Stimulated activated naive CD8-positive, alpha-beta T cell treated with anti-CD3 and anti-CD28 coated beads, Interleukin-15, Interleukin-2, amounts not matched to agents 100 ng/mL and 50 ng/mL, for 24 hours (primary cell): ENCODE measurements at regions not wholly inside any gene's neighbourhood (a gene's known extent, or its start where the extent isn't known, plus 50 kb on each side); places are given as distances from the start of the nearest gene placed in this dataset.

ENCODE experiments used
- H3K27ac Mint-ChIP-seq: one replicate; pipeline ENCODE4 v1.8.0; 2021; ENCODE audit warnings: mild to moderate bottlenecking, mixed read lengths
- H3K27me3 Mint-ChIP-seq: one replicate; pipeline ENCODE4 v1.8.0; 2021; ENCODE audit warnings: mixed read lengths
- H3K36me3 Mint-ChIP-seq: one replicate; pipeline ENCODE4 v1.8.0; 2021; ENCODE audit warnings: low read depth, mixed read lengths
- H3K4me1 Mint-ChIP-seq: one replicate; pipeline ENCODE4 v1.8.0; 2021; ENCODE audit warnings: low read depth, mixed read lengths
- H3K4me3 Mint-ChIP-seq: one replicate; pipeline ENCODE4 v1.8.0; 2021; ENCODE audit warnings: mild to moderate bottlenecking, mixed read lengths
- H3K9me3 Mint-ChIP-seq: one replicate; pipeline ENCODE4 v1.8.0; 2021; ENCODE audit warnings: mixed read lengths

DNA sequence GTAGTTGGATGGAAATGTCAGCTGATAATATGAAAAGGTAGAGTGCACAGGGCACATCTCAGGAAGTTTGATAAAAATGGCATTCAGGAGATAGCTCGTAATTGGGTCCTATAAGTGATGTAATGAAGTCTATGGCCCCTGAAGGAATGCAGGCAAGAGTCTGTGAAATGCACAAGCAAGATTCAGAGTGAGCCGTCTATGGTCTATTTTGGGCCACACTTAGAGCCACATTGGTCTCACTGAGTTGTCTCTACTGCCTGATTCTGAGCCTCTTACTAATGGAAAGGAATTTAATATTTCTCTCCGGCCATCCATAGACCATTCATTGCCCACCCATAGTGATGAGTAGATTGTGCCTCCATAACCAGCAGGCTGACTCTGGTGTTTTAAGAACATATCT lies 111.3 kb upstream of the KCNN2 start:
- Mint-ChIP-seq H3K4me3 (no peak overlapping the region), H3K9me3 (peaks cover 5% of the 10 kb centered on the region), H3K27ac (no peak overlapping the region), H3K36me3 (no peaks in the 10 kb centered on the region), H3K27me3 (no peaks in the 10 kb centered on the region), H3K4me1 (no peaks in the 10 kb centered on the region)

- H3K4me1 Mint-ChIP-seq = no peaks in the 10 kb centered on the region
- H3K4me3 Mint-ChIP-seq = no peak overlapping the region
- no peaks in the 10 kb centered on the region for H3K36me3 Mint-ChIP-seq
- H3K9me3 Mint-ChIP-seq = peaks cover 5% of the 10 kb centered on the region
- H3K27me3 Mint-ChIP-seq = no peaks in the 10 kb centered on the region
- H3K27ac Mint-ChIP-seq = no peak overlapping the region
These were observed 109.6 kb upstream of the KCNN2 start for GRCh38 chr5:114252226-114252625.

- H3K36me3 Mint-ChIP-seq = no peaks in the 10 kb centered on the region
These were observed 106.6 kb upstream of the KCNN2 start for GRCh38 chr5:114255260-114255659.

GRCh38 chr5:114261989-114262388 lies 99.9 kb upstream of the KCNN2 start:
- Mint-ChIP-seq H3K36me3 (no peaks in the 10 kb centered on the region), H3K9me3 (peaks cover 7% of the 10 kb centered on the region), H3K4me3 (no peak overlapping the region), H3K27ac (no peak overlapping the region), H3K27me3 (no peaks in the 10 kb centered on the region), H3K4me1 (no peaks in the 10 kb centered on the region)

More at GRCh38 chr5:114255260-114255659, 106.6 kb upstream of the KCNN2 start:
- Mint-ChIP-seq H3K27ac (no peak overlapping the region), H3K9me3 (peaks cover 6% of the 10 kb centered on the region), H3K4me3 (no peak overlapping the region), H3K4me1 (no peaks in the 10 kb centered on the region), H3K27me3 (no peaks in the 10 kb centered on the region)

DNA sequence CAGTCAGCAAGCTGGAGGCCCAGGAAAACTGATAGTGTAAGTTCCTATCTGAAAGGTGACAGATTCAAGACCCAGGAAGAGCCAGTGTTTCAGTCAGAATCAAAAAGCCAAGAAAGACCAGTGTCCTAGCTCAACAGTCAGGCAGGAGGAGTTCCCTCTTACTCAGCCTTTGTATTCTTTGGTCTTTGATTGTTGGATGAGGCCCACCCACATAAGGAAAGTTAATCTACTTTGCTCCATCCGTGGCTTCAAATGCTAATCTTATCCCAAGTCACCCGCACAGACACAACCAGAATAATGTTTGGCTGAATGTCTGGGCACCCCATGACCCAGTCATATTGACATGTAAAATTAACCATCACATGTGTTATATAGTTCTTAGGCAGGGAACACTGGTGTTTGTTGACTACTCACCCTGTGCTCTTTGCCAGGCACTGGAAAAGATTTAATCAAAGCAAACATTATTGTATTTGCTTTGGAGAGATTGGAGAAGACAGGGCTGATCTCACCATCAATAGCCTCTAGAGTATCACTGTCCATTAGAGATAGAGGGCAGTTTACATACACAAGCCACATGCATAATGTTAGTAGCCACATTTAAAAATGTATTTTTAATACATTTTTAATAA lies 96.3 kb upstream of the KCNN2 start:
- H3K36me3 Mint-ChIP-seq = no peaks in the 10 kb centered on the region
- H3K27ac Mint-ChIP-seq = no peak overlapping the region
- H3K4me1 Mint-ChIP-seq = no peaks in the 10 kb centered on the region
- H3K9me3 Mint-ChIP-seq = no peaks in the 10 kb centered on the region
- H3K4me3 Mint-ChIP-seq = no peak overlapping the region
- H3K27me3 Mint-ChIP-seq = no peaks in the 10 kb centered on the region

DNA sequence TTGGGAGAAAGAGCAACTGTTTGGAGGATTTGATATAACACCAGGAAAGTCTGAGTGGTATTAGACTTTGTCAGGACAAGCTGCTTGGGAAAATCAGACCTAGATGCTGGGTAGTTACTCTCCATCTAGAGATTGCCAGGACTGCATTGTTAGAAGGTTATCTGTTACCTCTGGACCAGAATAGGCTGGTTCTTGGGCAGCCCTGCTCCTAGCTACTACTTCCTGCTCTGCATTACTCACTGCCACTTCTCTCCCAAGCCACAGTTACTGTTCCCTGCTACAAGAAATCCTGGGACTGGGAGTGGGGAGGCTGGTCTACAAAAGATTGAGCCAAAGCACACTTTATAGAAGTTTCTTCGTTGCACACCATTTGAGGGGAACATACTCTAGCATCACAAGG lies 95.5 kb upstream of the KCNN2 start:
- H3K4me3 Mint-ChIP-seq = no peak overlapping the region
- H3K4me1 Mint-ChIP-seq = no peaks in the 10 kb centered on the region
- no peaks in the 10 kb centered on the region for H3K9me3 Mint-ChIP-seq
- H3K36me3 Mint-ChIP-seq = no peaks in the 10 kb centered on the region
- H3K27ac Mint-ChIP-seq = no peak overlapping the region
- H3K27me3 Mint-ChIP-seq = no peaks in the 10 kb centered on the region

GRCh38 chr5:114296191-114296590 lies 65.7 kb upstream of the KCNN2 start:
- no peak overlapping the region for H3K4me3 Mint-ChIP-seq
- H3K9me3 Mint-ChIP-seq = peaks cover 5% of the 10 kb centered on the region
- no peaks in the 10 kb centered on the region for H3K27me3 Mint-ChIP-seq
- H3K27ac Mint-ChIP-seq = no peak overlapping the region
- H3K36me3 Mint-ChIP-seq = no peaks in the 10 kb centered on the region
- H3K4me1 Mint-ChIP-seq = no peaks in the 10 kb centered on the region

GRCh38 chr5:114297915-114298314 lies 64.0 kb upstream of the KCNN2 start:
- no peaks in the 10 kb centered on the region for H3K4me1 Mint-ChIP-seq
- no peak overlapping the region for H3K4me3 Mint-ChIP-seq
- no peaks in the 10 kb centered on the region for H3K27me3 Mint-ChIP-seq
- H3K27ac Mint-ChIP-seq = no peak overlapping the region
- no peaks in the 10 kb centered on the region for H3K36me3 Mint-ChIP-seq
- peaks cover 5% of the 10 kb centered on the region for H3K9me3 Mint-ChIP-seq

DNA sequence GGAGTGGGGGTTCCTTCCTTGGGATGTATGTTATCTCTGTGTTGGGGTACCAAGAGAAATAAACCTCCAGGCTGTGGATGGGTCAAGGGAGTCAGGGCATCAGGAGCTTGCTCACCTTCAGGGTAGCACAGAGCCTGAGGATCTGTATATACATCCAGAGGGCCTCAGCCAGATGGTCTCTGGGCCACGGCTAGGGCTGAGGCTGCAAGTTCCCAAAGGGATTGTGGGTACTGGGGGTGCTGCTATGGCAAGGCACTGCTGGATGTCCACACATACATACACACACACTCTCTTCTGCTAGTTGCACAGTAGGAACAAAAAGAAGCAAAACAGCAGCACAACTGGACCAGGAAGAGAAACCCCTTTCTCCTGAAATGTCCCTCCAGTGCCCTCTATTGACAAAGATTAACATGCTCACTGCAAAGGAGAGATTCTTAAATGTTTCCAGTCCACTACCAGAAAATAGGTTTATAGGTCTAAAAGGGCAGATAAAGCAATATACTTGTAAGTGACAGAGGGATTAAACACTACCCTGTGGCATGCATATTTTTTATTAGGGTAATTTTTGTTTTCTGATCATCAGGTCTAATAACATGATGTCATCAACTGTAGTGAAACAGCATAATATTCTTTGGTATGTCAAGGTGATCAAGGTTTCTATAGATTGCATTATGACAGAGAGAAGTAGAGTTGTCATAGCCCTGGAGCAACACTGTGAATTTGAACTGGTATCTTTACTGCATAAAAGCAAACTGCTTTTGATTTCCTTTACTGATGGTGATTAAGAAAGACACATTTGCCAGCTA lies 56.3 kb upstream of the KCNN2 start:
- no peak overlapping the region for H3K27ac Mint-ChIP-seq
- H3K4me1 Mint-ChIP-seq = no peaks in the 10 kb centered on the region
- no peaks in the 10 kb centered on the region for H3K9me3 Mint-ChIP-seq
- no peak overlapping the region for H3K4me3 Mint-ChIP-seq
- no peaks in the 10 kb centered on the region for H3K27me3 Mint-ChIP-seq
- no peaks in the 10 kb centered on the region for H3K36me3 Mint-ChIP-seq

- H3K9me3 Mint-ChIP-seq = no peaks in the 10 kb centered on the region
These were observed 53.9 kb upstream of the KCNN2 start for GRCh38 chr5:114308017-114308416.

GRCh38 chr5:114308508-114308907 lies 53.4 kb upstream of the KCNN2 start:
- H3K9me3 Mint-ChIP-seq = no peaks in the 10 kb centered on the region
- H3K27ac Mint-ChIP-seq = no peak overlapping the region
- H3K36me3 Mint-ChIP-seq = no peaks in the 10 kb centered on the region
- H3K4me1 Mint-ChIP-seq = no peaks in the 10 kb centered on the region
- no peak overlapping the region for H3K4me3 Mint-ChIP-seq
- no peaks in the 10 kb centered on the region for H3K27me3 Mint-ChIP-seq

More at GRCh38 chr5:114308017-114308416, 53.9 kb upstream of the KCNN2 start:
- no peaks in the 10 kb centered on the region for H3K27me3 Mint-ChIP-seq
- H3K4me3 Mint-ChIP-seq = no peak overlapping the region
- no peaks in the 10 kb centered on the region for H3K36me3 Mint-ChIP-seq
- no peaks in the 10 kb centered on the region for H3K4me1 Mint-ChIP-seq
- H3K27ac Mint-ChIP-seq = no peak overlapping the region

- Mint-ChIP-seq H3K27me3 (no peaks in the 10 kb centered on the region), H3K36me3 (no peaks in the 10 kb centered on the region), H3K9me3 (no peaks in the 10 kb centered on the region), H3K4me1 (no peaks in the 10 kb centered on the region), H3K27ac (no peak overlapping the region), H3K4me3 (no peak overlapping the region)
These were observed 51.2 kb upstream of the KCNN2 start for GRCh38 chr5:114310666-114311065.

DNA sequence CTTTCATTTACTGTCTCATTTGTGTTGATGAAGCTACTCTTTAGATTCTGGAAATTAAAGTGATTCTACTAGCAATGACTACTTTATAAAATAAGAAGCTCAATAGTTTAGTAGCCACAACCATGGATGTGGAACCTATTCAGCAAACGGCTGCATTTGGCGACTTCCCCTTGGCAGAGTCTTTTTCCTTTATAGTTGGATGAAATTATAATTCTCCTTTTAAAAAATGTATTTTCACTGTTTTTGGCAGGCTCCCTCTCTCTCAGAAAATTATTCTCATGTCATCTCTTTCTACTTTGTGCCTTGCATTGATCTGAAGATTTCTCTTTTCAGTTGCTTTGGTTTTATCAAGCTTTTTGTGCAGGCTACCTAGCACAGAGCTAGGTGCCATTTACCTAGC lies 50.6 kb upstream of the KCNN2 start:
- no peaks in the 10 kb centered on the region for H3K27me3 Mint-ChIP-seq
- H3K9me3 Mint-ChIP-seq = no peaks in the 10 kb centered on the region
- H3K27ac Mint-ChIP-seq = no peak overlapping the region
- H3K4me3 Mint-ChIP-seq = no peak overlapping the region
- no peaks in the 10 kb centered on the region for H3K36me3 Mint-ChIP-seq
- H3K4me1 Mint-ChIP-seq = no peaks in the 10 kb centered on the region

GRCh38 chr5:114311968-114312367 lies 49.9 kb upstream of the KCNN2 start:
- Mint-ChIP-seq H3K27ac (no peak overlapping the region), H3K4me3 (no peak overlapping the region), H3K27me3 (no peaks in the 10 kb centered on the region), H3K9me3 (no peaks in the 10 kb centered on the region), H3K4me1 (no peaks in the 10 kb centered on the region), H3K36me3 (no peaks in the 10 kb centered on the region)
